Loucy (cell line): ENCODE measurements at regions not wholly inside any gene's neighbourhood (a gene's known extent, or its start where the extent isn't known, plus 50 kb on each side); places are given as distances from the start of the nearest gene placed in this dataset.

Source experiments
- H2AFZ ChIP-seq: fragments of 200-600 bp; sonication (generic); 2 replicates; pipeline ENCODE4 v1.6.0; 2016; ENCODE audit warnings: antibody characterized with exemption, mild to moderate bottlenecking, low read length, moderate library complexity
- H3F3A ChIP-seq: fragments of 200-600 bp; 2 replicates; pipeline ENCODE4 v1.6.0; 2016; ENCODE audit warnings: antibody characterized with exemption, low read depth, mild to moderate bottlenecking
- H3K27me3 ChIP-seq: fragments of 200-600 bp; sonication (generic); 2 replicates; pipeline ENCODE4 v1.6.1; 2014; ENCODE audit warnings: low read length, mild to moderate bottlenecking; ENCODE audit not compliant: insufficient read depth, poor library complexity, severe bottlenecking
- H3K36me3 ChIP-seq: fragments of 200-600 bp; sonication (generic); 2 replicates; pipeline ENCODE4 v1.6.1; 2016; ENCODE audit warnings: low read length; ENCODE audit not compliant: insufficient read depth
- H3K4me1 ChIP-seq: fragments of 200-600 bp; sonication (generic); 2 replicates; pipeline ENCODE4 v1.5.1; 2014; ENCODE audit warnings: low read length, mild to moderate bottlenecking; ENCODE audit not compliant: insufficient read depth, poor library complexity, severe bottlenecking
- H3K4me2 ChIP-seq: fragments of 200-600 bp; sonication (generic); 2 replicates; pipeline ENCODE4 v1.6.0; 2014; ENCODE audit warnings: antibody characterized with exemption, low read length, low read depth, mild to moderate bottlenecking; ENCODE audit not compliant: poor library complexity, severe bottlenecking
- H3K4me3 ChIP-seq: fragments of 200-600 bp; sonication (generic); 2 replicates; pipeline ENCODE4 v1.5.1; 2014; ENCODE audit warnings: low read length, mild to moderate bottlenecking, mixed read lengths; ENCODE audit not compliant: poor library complexity, severe bottlenecking
- H3K79me2 ChIP-seq: fragments of 200-600 bp; sonication (generic); 2 replicates; pipeline ENCODE4 v1.6.1; 2014; ENCODE audit warnings: low read length; ENCODE audit not compliant: insufficient read depth
- H3K9ac ChIP-seq: fragments of 200-600 bp; sonication (generic); 2 replicates; pipeline ENCODE4 v1.6.0; 2014; ENCODE audit warnings: mild to moderate bottlenecking, low read depth, low read length, moderate library complexity; ENCODE audit not compliant: poor library complexity, severe bottlenecking
- H3K9me2 ChIP-seq: fragments of 200-600 bp; sonication (generic); replicated peaks from 2 replicates; pipeline ENCODE4 v1.6.1; 2016; ENCODE audit warnings: low read depth, low read length, mixed read lengths
- H3K9me3 ChIP-seq: fragments of 200-600 bp; sonication (generic); 2 replicates; pipeline ENCODE4 v1.6.1; 2014; ENCODE audit warnings: mild to moderate bottlenecking, antibody characterized with exemption, low read length, low read depth; ENCODE audit not compliant: insufficient read depth
- H4K20me1 ChIP-seq: fragments of 200-600 bp; sonication (generic); 2 replicates; pipeline ENCODE4 v1.6.0; 2014; ENCODE audit warnings: antibody characterized with exemption, low read length, mild to moderate bottlenecking; ENCODE audit not compliant: insufficient read depth, poor library complexity, severe bottlenecking
- EZH2phosphoT487 ChIP-seq: fragments of 200-600 bp; IDR thresholded peaks from 2 replicates; pipeline ENCODE4 v1.6.1; 2018; ENCODE audit warnings: antibody characterized with exemption, mild to moderate bottlenecking, moderate library complexity, borderline replicate concordance
- TF ChIP-seq, protein P1 (sequence below): fragments of 200-600 bp; sonication (generic); conservative IDR thresholded peaks from 2 replicates; pipeline ENCODE4 v1.5.1; 2014; ENCODE audit warnings: mild to moderate bottlenecking, antibody characterized with exemption, low read length

DNA sequence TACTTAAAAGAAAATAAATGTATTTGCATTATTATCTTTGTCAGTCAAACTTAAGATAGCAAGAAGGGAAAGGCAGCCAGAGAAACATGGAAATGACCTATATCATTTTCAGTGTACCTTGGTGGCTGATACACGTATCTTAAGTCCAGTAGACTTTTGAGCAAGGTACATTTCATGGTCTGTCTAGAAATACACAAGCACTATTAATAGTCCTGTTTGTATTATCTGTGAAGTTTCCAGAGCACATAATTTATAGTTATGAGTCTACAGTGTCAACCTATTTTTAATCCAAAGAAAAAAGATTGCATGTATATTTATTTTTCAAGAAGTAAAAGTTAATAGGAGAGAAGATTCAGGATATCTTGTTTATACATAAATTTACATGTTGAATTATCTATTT is 95.7 kb downstream of the IZUMO3 start:
- TF ChIP-seq, protein P1, sequence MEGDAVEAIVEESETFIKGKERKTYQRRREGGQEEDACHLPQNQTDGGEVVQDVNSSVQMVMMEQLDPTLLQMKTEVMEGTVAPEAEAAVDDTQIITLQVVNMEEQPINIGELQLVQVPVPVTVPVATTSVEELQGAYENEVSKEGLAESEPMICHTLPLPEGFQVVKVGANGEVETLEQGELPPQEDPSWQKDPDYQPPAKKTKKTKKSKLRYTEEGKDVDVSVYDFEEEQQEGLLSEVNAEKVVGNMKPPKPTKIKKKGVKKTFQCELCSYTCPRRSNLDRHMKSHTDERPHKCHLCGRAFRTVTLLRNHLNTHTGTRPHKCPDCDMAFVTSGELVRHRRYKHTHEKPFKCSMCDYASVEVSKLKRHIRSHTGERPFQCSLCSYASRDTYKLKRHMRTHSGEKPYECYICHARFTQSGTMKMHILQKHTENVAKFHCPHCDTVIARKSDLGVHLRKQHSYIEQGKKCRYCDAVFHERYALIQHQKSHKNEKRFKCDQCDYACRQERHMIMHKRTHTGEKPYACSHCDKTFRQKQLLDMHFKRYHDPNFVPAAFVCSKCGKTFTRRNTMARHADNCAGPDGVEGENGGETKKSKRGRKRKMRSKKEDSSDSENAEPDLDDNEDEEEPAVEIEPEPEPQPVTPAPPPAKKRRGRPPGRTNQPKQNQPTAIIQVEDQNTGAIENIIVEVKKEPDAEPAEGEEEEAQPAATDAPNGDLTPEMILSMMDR: no peak
- TF ChIP-seq EZH2phosphoT487: no peak
- Histone ChIP-seq H3K9ac (no peak overlapping the region), H3K9me2 (no peaks in the 10 kb centered on the region), H3F3A (no peaks in the 10 kb centered on the region), H3K36me3 (no peaks in the 10 kb centered on the region), H4K20me1 (no peaks in the 10 kb centered on the region), H3K4me3 (no peak overlapping the region), H3K4me2 (no peak overlapping the region), H3K4me1 (no peaks in the 10 kb centered on the region), H3K79me2 (no peaks in the 10 kb centered on the region), H3K27me3 (no peaks in the 10 kb centered on the region), H2AFZ (no peak overlapping the region), H3K9me3 (no peaks in the 10 kb centered on the region)

DNA sequence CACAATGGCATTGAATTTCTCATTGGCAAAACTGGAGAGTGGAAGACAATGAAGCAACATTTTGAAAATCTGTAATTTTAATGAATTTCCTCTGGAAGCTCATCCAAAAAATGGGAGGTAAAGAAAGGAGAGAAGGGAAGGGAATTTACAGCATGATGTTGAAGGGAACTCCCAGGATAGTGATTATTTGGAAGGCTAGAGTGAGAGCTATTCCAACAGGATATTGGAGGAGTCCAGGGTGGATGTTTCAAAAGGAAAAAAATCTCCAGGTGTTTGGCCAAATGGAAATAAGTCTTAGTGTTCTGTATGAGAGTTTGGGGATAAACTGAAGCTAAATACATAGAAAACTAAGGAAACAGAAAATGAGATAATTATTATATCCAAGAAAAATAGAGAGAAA is 106.2 kb downstream of the IZUMO3 start:
- no peaks in the 10 kb centered on the region for H3K9me3 ChIP-seq
- no peak overlapping the region for H2AFZ ChIP-seq
- H3K36me3 ChIP-seq: no peaks in the 10 kb centered on the region
- H3K4me2 ChIP-seq: no peak overlapping the region
- no peaks in the 10 kb centered on the region for H4K20me1 ChIP-seq
- TF ChIP-seq, protein P1: no peak
- no peak for TF ChIP-seq EZH2phosphoT487
- H3F3A ChIP-seq: no peaks in the 10 kb centered on the region
- H3K4me3 ChIP-seq: no peak overlapping the region
- H3K27me3 ChIP-seq: no peaks in the 10 kb centered on the region
- no peaks in the 10 kb centered on the region for H3K9me2 ChIP-seq
- no peaks in the 10 kb centered on the region for H3K79me2 ChIP-seq
- no peak overlapping the region for H3K9ac ChIP-seq
- no peaks in the 10 kb centered on the region for H3K4me1 ChIP-seq

DNA sequence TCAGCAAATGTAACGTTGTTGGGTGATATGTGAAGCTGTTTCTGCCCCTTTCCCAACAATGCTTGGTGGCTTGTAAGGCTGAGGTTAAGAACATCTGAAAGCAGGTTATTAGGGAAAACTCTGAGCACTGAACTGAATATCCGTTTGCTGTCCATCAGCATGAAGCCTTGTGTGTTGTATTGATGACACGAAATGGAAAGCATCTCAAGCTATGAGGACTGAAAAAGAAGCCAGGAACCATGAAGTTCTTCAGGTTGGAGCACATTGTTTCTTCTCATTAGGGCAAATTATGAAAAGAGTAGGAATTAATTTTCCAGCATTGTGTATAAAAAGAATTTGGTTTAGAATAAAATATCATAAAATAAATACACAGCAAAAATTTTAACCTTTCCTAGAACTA is 106.8 kb downstream of the IZUMO3 start:
- no peak overlapping the region for H3K4me3 ChIP-seq
- no peaks in the 10 kb centered on the region for H3F3A ChIP-seq
- no peaks in the 10 kb centered on the region for H3K79me2 ChIP-seq
- no peak overlapping the region for H3K9ac ChIP-seq
- no peaks in the 10 kb centered on the region for H3K36me3 ChIP-seq
- no peaks in the 10 kb centered on the region for H3K27me3 ChIP-seq
- H3K9me3 ChIP-seq: no peaks in the 10 kb centered on the region
- no peak overlapping the region for H3K4me2 ChIP-seq
- no peak overlapping the region for H2AFZ ChIP-seq
- no peak for TF ChIP-seq EZH2phosphoT487
- TF ChIP-seq, protein P1: no peak
- H4K20me1 ChIP-seq: no peaks in the 10 kb centered on the region
- no peaks in the 10 kb centered on the region for H3K4me1 ChIP-seq
- no peaks in the 10 kb centered on the region for H3K9me2 ChIP-seq
